IPS-NIHi7 (cell line): ENCODE measurements at regions not wholly inside any gene's neighbourhood (a gene's known extent, or its start where the extent isn't known, plus 50 kb on each side); places are given as distances from the start of the nearest gene placed in this dataset.
A peak's percentile ranks its signal among the peaks of the same experiment; 100 is the strongest.
"Not testable (repeated sequence)": the region's sequence is repeated elsewhere in the genome, so short reads cannot be mapped to it uniquely, and the experiment has no call there.

Experiments used
- DNase-seq: peaks from one replicate; pipeline ENCODE4 v3.0.0; 2012; ENCODE audit warnings: mixed read lengths; ENCODE audit errors: extremely low spot score

DNA sequence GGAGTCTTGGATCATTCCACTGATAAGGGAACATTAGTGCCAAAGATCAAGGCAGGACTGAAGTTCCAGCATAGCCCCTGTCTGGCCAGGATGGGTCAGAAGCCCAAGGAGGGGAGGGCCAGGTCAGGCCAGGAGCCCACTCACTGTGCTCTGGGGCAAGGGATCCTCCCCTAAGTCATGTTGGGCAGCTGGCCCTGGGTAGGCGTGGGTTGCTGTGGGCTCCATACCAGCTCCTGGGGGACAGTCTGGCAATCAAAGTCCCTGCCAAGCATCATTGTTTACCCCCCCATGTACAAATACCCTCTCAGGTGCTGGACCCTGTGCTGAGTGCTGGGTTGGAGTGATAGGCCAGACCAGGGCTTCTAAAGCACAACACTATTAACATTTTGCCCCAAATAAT lies 130.5 kb downstream of the IRX5 start:
- no peak for DNase-seq

DNA sequence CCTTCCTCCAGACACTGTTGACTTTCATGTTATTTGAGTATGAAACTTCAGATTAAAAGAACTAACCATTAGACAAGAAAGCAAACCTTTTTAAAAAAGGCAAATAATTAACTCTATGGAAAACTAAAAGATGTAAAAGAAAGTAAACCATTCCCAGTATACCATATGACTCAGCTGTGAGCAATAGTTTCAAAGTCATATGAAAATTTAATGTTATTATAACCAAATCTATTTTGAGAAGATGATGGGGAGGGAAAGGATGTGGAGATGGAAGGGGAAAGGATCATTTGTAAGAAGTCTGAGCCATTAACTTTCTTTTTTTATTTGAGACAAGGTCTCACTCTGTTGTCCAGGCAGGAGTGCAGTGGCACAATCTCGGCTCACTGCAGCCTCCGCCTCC lies 131.8 kb downstream of the IRX5 start:
- DNase-seq = no peak

DNA sequence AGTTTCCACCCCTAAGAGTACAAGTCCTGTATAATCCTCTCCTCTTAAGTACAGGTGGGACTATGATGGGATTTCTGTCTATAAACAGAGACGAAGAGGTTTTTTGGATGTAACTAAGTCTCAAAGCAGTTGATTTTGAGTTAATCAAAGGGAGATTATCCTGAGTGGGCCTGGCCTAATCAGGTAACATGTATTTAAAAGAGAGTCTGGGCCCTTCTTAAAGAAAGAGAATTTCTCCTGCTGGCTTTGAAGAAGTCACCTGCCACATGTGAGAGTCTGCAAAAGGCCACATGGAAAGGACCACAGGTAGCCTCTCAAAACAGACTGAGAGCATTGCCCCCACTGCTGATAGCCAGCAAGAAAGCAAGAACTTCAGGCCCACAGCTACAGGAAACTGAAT lies 142.3 kb downstream of the IRX5 start:
- no peak for DNase-seq

GRCh38 chr16:55073830-55074229 lies 143.2 kb downstream of the IRX5 start:
- DNase-seq = no peak

GRCh38 chr16:55075208-55075607 lies 144.5 kb downstream of the IRX5 start:
- not testable (repeated sequence) for DNase-seq

DNA sequence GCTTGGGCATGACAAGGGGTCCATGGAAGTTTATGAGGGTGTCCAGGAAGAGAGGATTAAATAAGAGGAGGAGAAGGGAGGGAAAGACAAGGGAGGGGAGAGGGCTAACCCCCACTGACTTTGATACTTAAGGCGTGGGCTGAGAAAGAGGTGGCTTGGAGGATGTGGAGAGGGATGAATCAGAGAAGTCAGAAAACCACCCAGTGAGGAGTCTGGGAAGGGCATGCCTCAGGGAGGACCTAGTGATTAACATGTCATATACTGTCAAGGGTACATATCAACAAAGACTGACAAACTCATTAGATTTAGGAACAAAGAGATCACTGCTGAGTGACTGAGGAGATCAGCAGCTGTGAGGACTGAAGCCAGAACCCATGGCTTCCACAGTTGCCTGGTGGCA lies 145.4 kb downstream of the IRX5 start:
- DNase-seq = no peak

DNA sequence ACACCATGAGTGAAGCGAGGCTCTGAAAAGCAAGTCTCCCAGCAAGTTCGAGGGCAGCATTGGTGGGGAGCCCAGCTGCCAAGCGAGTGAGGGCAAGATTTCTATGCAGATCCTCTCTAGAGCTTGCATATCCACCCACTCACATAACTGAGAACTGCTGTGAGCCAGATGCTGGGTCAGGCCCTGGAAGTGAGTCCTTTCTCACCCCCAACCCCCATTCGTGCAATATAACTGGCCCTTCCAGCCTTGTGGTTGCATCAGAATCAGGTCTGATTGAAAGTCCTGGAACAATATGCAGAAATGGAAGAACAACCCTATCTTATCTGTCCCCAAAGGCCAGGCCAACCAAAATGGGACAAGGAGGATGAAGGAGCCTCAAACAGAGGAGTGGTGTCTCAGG lies 146.6 kb downstream of the IRX5 start:
- no peak for DNase-seq

GRCh38 chr16:55078153-55078552 lies 147.5 kb downstream of the IRX5 start:
- DNase-seq = no peak

- no peak for DNase-seq
These were observed 148.2 kb downstream of the IRX5 start for GRCh38 chr16:55078699-55079410.

DNA sequence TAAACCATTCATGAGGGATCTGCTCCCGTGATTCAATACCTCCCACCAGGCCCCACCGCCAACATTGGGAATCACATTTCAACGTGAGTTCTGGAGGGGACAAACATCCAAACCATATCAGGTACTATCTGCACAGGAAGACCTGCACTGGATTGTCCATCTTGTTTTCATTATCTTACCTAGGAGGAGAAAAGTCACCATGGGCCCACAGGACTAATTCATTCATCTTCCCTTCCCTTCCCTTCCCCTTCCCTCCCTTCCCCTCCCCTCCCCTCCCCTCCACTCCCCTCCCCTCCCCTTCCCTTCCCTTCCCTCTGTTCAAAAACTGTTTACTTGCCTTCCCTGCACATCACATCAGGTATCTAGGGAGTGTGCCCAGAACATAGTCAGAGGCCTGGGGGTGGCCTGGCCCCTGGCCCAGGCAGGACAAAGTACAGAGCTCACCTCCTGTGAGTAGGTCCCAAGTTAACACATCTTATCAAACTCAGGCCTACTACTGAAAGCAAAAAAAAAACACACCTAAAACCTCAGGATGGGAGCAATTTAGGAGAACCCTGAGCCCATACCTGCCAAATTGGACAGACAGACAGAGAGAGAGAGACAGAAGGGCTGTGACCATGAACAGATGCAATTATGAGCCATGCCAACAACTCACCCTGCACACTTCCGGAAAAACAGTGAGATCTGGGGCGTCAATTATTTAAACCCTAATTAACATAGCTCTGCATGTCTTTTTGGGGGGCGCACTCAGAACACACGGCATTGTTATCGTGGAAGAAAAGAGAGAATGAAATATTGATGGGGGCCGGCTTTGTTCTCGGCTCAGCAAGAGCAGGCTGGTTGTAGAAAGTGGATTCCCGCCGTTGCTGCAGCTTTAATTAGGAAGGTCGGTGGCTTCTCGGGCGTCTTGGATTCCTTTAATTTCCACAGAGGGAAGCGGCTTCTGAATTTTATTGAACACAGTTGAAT lies 151.2 kb downstream of the IRX5 start:
- DNase-seq = no peak

- DNase-seq = no peak
These were observed 151.9 kb downstream of the IRX5 start for GRCh38 chr16:55082591-55082976.

GRCh38 chr16:55083052-55083451 lies 152.4 kb downstream of the IRX5 start:
- DNase-seq = no peak

GRCh38 chr16:55088098-55088497 lies 157.4 kb downstream of the IRX5 start:
- DNase-seq = no peak

DNA sequence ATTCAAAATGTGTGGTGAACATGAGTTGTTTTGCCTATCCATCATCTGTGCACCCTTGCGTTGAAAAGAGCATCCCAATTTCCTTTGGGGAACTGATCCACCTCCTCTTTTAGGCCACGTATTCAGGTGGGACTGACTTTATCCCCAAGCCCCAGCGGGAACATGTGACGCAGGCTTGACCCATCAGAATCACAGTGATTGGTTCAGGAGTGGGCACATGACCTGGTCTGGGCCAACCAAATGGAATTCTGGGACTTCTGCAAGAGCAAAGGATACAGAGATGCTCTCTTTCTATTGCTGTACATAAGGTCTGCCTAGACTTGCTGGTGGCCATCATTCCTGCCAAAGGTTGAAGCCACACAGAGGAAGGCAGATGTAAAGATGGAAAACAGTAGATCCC lies 158.9 kb downstream of the IRX5 start:
- no peak for DNase-seq

DNA sequence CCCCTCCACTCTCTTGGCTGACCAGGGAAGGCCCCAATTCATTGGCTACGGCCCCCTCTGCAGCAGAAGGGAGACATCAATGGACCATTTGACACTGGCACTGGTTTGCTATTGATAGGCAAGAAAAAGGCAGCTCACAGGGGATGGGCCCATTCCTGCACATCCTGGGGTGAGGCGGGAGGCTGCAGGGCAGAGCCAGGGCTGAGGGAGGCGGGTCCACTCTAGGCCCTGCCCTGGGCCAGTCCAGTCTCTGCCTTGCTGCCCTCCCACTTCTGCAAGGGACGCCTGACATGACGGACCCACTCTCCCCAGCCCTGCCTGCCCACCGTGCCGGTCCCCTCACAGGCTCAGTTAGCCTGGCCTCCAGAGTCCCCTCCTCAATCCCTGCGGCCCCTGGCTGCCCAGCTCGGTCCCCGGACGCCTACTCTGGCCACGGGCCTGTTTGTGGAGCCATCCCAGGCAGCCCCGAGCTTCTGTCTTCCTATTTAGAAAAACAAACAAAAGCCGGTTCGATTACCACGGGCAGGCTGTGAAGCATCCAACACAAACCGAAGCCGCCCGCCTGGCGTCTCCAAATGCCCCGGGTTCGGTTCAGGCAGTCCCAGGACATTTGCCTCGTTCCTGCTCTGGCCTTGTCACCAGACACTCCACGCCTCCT lies 160.7 kb downstream of the IRX5 start:
- peak; percentile 26 for DNase-seq

DNA sequence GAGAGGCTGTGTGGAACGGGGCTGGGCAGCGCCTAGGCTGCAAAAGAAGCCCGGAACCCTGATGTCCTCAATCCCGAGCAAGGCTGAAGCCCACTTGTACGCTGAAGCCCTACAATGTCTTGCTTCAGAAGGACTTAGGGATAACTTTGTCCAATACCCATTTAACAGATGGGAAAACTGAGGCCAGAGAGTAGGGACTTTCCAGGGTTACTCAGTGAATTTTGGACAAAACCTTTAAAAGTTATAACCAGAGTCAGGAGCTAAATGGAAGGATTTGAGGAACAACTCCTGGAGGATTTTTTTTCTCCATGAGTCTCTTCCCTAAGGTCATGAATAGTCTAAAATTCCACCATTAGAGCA lies 161.2 kb downstream of the IRX5 start:
- DNase-seq = no peak

- no peak for DNase-seq
These were observed 169.4 kb downstream of the IRX5 start for GRCh38 chr16:55100100-55100499.

- DNase-seq = no peak
These were observed 170.4 kb downstream of the IRX5 start for GRCh38 chr16:55101026-55101425.

- DNase-seq = no peak
These were observed 171.4 kb downstream of the IRX5 start for GRCh38 chr16:55102077-55102476.

GRCh38 chr16:55102531-55102930 lies 171.9 kb downstream of the IRX5 start:
- no peak for DNase-seq

DNA sequence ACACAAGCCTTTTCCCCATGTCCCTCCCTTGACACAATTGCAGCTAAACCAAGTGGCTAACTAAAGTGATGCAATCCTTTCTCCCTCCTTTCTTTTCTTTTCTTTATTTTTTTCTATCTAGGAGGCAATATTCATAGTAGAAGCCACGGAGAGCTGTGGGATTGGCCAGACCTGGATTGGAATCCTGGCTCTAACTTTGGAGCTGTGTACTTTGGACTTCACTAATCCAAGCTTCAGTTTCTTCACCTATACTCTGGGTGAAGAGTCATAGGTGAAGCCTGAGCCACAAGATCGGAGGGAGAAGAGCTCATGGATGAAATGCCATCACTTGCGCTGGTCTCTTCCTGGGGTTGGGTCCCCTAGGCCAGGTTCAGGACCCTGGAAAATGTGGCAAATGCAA lies 177.2 kb downstream of the IRX5 start:
- no peak for DNase-seq

DNA sequence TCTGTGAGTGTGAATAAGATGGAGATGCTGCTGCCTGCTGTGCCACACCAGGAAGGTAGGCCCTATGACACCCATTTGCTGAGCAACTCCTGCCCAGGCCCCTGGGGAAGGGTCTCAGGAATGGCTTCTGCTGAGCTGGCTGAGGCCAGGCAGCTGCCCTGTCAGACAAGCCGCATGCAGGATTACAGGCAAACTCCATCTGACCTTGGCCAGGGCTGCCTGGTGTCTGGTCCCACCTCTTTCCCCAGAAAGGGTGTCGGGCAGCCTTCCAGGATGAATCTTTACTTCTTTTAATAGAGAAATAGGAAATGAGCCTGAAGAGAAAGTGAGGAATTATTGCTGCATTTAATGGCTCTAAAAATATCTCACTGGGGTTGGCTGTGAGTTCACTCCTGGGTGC lies 182.5 kb downstream of the IRX5 start:
- DNase-seq = no peak

- DNase-seq = no peak
These were observed 184.8 kb downstream of the IRX5 start for GRCh38 chr16:55115506-55115905.
